ENCODE measurements at regions not wholly inside any gene's neighbourhood (a gene's known extent, or its start where the extent isn't known, plus 50 kb on each side); places are given as distances from the start of the nearest gene placed in this dataset.

DNA sequence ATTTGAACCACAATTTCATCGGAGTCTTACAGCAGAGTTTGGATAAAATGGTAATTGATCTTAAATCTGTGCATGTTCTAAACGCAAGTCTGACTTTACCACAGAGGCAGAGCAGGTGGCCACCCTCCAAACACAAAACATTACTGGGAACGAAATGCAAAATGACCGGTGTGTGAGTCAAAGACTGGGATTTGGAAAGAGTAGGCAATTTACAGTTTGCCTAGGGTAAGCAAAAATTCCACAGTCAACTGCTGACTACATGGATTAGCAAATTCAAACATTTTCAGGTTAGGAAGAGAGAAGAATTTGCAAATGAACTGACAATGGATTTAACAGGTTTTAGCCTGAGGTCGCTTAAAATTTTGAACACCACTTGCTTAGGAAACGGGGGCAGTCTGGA lies 444.4 kb downstream of the HDGFL1 start:
- no peak overlapping the region for H2AFZ ChIP-seq (ENCODE audit: low read depth, low read length)
- no peaks in the 10 kb centered on the region for H3K9me3 ChIP-seq (ENCODE audit: low read length)
- no peaks in the 10 kb centered on the region for H4K20me1 ChIP-seq (ENCODE audit: insufficient read depth)
- H3K36me3 ChIP-seq (ENCODE audit: insufficient read depth, low read length), result no peaks in the 10 kb centered on the region
- H3K9me2 ChIP-seq (ENCODE audit: insufficient read depth, low read length), result no peaks in the 10 kb centered on the region
- H3K4me2 ChIP-seq (ENCODE audit: low read length), result no peak overlapping the region
- no peaks in the 10 kb centered on the region for H3K79me2 ChIP-seq (replicated peaks; ENCODE audit: insufficient read depth, low read length)
- no peaks in the 10 kb centered on the region for H3K27me3 ChIP-seq (ENCODE audit: insufficient read depth, low read depth, low read length)
- H3K9ac ChIP-seq (ENCODE audit: low read length), result no peak overlapping the region
- no peak overlapping the region for H3K27ac ChIP-seq (ENCODE audit: low read length)
- TF ChIP-seq MXI1 (conservative IDR thresholded peaks at IDR 0.05; ENCODE audit: poor library complexity, severe bottlenecking), result no peak
- TF ChIP-seq, protein P1, sequence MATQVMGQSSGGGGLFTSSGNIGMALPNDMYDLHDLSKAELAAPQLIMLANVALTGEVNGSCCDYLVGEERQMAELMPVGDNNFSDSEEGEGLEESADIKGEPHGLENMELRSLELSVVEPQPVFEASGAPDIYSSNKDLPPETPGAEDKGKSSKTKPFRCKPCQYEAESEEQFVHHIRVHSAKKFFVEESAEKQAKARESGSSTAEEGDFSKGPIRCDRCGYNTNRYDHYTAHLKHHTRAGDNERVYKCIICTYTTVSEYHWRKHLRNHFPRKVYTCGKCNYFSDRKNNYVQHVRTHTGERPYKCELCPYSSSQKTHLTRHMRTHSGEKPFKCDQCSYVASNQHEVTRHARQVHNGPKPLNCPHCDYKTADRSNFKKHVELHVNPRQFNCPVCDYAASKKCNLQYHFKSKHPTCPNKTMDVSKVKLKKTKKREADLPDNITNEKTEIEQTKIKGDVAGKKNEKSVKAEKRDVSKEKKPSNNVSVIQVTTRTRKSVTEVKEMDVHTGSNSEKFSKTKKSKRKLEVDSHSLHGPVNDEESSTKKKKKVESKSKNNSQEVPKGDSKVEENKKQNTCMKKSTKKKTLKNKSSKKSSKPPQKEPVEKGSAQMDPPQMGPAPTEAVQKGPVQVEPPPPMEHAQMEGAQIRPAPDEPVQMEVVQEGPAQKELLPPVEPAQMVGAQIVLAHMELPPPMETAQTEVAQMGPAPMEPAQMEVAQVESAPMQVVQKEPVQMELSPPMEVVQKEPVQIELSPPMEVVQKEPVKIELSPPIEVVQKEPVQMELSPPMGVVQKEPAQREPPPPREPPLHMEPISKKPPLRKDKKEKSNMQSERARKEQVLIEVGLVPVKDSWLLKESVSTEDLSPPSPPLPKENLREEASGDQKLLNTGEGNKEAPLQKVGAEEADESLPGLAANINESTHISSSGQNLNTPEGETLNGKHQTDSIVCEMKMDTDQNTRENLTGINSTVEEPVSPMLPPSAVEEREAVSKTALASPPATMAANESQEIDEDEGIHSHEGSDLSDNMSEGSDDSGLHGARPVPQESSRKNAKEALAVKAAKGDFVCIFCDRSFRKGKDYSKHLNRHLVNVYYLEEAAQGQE (IDR thresholded peaks at IDR 0.05; ENCODE audit: borderline replicate concordance), result no peak
- no peak for TF ChIP-seq POLR2AphosphoS5 (IDR thresholded peaks at IDR 0.05)
- TF ChIP-seq SMC3 (conservative IDR thresholded peaks at IDR 0.05; ENCODE audit: poor library complexity), result no peak
- TF ChIP-seq EP300 (conservative IDR thresholded peaks at IDR 0.05; ENCODE audit: poor library complexity, severe bottlenecking), result no peak
- no peaks in the 10 kb centered on the region for H3F3A ChIP-seq (ENCODE audit: insufficient read depth, low read length, poor library complexity, severe bottlenecking)
- no peak overlapping the region for H3K4me3 ChIP-seq (ENCODE audit: low read length)

DNA sequence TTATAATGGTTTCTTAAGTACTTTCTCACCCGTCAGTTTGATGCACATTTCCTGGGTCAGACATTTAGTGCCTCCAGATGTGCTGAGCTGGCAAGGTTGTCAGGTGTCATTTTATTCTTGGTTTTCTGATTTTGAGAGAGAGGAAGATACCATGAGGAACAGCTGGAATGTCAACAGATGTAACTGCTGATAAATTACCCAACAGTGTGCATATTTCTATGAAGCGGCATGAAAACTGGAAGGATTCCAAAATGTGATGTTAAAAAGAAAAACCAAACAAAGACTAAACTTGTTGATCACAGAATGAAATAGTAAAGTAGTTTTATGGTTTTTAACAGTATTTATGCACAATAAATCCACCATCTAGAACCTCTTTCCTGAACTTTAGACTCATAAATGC lies 447.3 kb downstream of the HDGFL1 start:
- H3K27me3 ChIP-seq (ENCODE audit: insufficient read depth, low read depth, low read length), result no peaks in the 10 kb centered on the region
- no peaks in the 10 kb centered on the region for H3F3A ChIP-seq (ENCODE audit: insufficient read depth, low read length, poor library complexity, severe bottlenecking)
- H3K4me3 ChIP-seq (ENCODE audit: low read length), result no peak overlapping the region
- H3K9ac ChIP-seq (ENCODE audit: low read length), result no peak overlapping the region
- no peaks in the 10 kb centered on the region for H3K79me2 ChIP-seq (replicated peaks; ENCODE audit: insufficient read depth, low read length)
- no peak overlapping the region for H2AFZ ChIP-seq (ENCODE audit: low read depth, low read length)
- H3K27ac ChIP-seq (ENCODE audit: low read length), result no peak overlapping the region
- no peaks in the 10 kb centered on the region for H3K9me3 ChIP-seq (ENCODE audit: low read length)
- H3K9me2 ChIP-seq (ENCODE audit: insufficient read depth, low read length), result no peaks in the 10 kb centered on the region
- TF ChIP-seq RAD21 (conservative IDR thresholded peaks at IDR 0.05) (no peak), MXI1 (conservative IDR thresholded peaks at IDR 0.05; ENCODE audit: poor library complexity, severe bottlenecking) (no peak), TAF1 (IDR thresholded peaks at IDR 0.05; ENCODE audit: low read depth) (no peak)
- TF ChIP-seq, protein P1 (IDR thresholded peaks at IDR 0.05; ENCODE audit: borderline replicate concordance), result no peak
- H3K36me3 ChIP-seq (ENCODE audit: insufficient read depth, low read length), result no peaks in the 10 kb centered on the region
- no peaks in the 10 kb centered on the region for H4K20me1 ChIP-seq (ENCODE audit: insufficient read depth)
- H3K4me2 ChIP-seq (ENCODE audit: low read length), result no peak overlapping the region

DNA sequence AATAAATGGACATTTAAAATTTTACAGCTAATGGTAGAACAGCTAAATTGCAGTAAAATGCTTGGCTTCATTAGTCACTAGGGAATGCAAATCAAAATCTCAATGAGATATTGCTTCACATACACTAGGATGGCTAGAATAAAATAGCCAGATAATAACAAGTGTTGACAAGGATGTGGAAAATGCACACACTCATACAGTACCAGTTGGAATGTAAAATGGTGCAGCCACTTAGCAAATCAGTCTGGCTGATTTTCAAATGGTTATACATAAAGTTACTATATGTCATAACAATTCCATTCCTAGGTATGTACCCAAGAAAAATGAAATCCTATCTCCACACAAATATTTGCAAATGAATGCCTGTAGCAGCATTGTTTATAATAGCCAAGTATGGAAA lies 452.1 kb downstream of the HDGFL1 start:
- TF ChIP-seq SMC3 (conservative IDR thresholded peaks at IDR 0.05; ENCODE audit: poor library complexity) (no peak), TAF1 (IDR thresholded peaks at IDR 0.05; ENCODE audit: low read depth) (no peak), RAD21 (conservative IDR thresholded peaks at IDR 0.05) (no peak), EZH2 (IDR thresholded peaks at IDR 0.05; ENCODE audit: borderline replicate concordance, insufficient read depth, low read length, poor library complexity, severe bottlenecking) (no peak), POLR2AphosphoS5 (IDR thresholded peaks at IDR 0.05) (no peak)
- TF ChIP-seq, protein P1 (IDR thresholded peaks at IDR 0.05; ENCODE audit: borderline replicate concordance), result no peak
- TF ChIP-seq, protein P2, sequence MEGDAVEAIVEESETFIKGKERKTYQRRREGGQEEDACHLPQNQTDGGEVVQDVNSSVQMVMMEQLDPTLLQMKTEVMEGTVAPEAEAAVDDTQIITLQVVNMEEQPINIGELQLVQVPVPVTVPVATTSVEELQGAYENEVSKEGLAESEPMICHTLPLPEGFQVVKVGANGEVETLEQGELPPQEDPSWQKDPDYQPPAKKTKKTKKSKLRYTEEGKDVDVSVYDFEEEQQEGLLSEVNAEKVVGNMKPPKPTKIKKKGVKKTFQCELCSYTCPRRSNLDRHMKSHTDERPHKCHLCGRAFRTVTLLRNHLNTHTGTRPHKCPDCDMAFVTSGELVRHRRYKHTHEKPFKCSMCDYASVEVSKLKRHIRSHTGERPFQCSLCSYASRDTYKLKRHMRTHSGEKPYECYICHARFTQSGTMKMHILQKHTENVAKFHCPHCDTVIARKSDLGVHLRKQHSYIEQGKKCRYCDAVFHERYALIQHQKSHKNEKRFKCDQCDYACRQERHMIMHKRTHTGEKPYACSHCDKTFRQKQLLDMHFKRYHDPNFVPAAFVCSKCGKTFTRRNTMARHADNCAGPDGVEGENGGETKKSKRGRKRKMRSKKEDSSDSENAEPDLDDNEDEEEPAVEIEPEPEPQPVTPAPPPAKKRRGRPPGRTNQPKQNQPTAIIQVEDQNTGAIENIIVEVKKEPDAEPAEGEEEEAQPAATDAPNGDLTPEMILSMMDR (IDR thresholded peaks at IDR 0.05; ENCODE audit: poor library complexity, severe bottlenecking), result no peak
- Histone ChIP-seq H3K9ac (ENCODE audit: low read length) (no peak overlapping the region), H3K27me3 (ENCODE audit: insufficient read depth, low read depth, low read length) (no peaks in the 10 kb centered on the region), H3K36me3 (ENCODE audit: insufficient read depth, low read length) (no peaks in the 10 kb centered on the region), H3F3A (ENCODE audit: insufficient read depth, low read length, poor library complexity, severe bottlenecking) (no peaks in the 10 kb centered on the region), H2AFZ (ENCODE audit: low read depth, low read length) (no peak overlapping the region), H3K27ac (ENCODE audit: low read length) (no peak overlapping the region), H4K20me1 (ENCODE audit: insufficient read depth) (no peaks in the 10 kb centered on the region), H3K9me3 (ENCODE audit: low read length) (no peaks in the 10 kb centered on the region), H3K4me3 (ENCODE audit: low read length) (no peak overlapping the region), H3K79me2 (replicated peaks; ENCODE audit: insufficient read depth, low read length) (no peaks in the 10 kb centered on the region), H3K4me2 (ENCODE audit: low read length) (no peak overlapping the region), H3K9me2 (ENCODE audit: insufficient read depth, low read length) (no peaks in the 10 kb centered on the region)

Data from neural cell (in vitro differentiated cells).